Neural cell (in vitro differentiated cells): ENCODE measurements at regions not wholly inside any gene's neighbourhood (a gene's known extent, or its start where the extent isn't known, plus 50 kb on each side); places are given as distances from the start of the nearest gene placed in this dataset.

ENCODE experiments used
- CTCF ChIP-seq: fragments of 450-650 bp; IDR thresholded peaks from 2 replicates; pipeline ENCODE4 v1.5.1; 2014; ENCODE audit warnings: antibody characterized with exemption, mild to moderate bottlenecking, moderate library complexity; ENCODE audit not compliant: poor library complexity, severe bottlenecking
- EP300 ChIP-seq: fragments of 450-650 bp; conservative IDR thresholded peaks from 2 replicates; pipeline ENCODE4 v1.6.1; 2014; ENCODE audit warnings: antibody characterized with exemption, mild to moderate bottlenecking, moderate library complexity; ENCODE audit not compliant: poor library complexity, severe bottlenecking
- EZH2 ChIP-seq: fragments of 200-600, 300-800 bp; shearing (Covaris generic), sonication (generic); IDR thresholded peaks from 2 replicates; pipeline ENCODE4 v1.6.1; 2014; ENCODE audit warnings: antibody characterized with exemption, low read length, borderline replicate concordance, mild to moderate bottlenecking; ENCODE audit not compliant: insufficient read depth, poor library complexity, severe bottlenecking
- POLR2AphosphoS5 ChIP-seq: IDR thresholded peaks from 2 replicates; pipeline ENCODE4 v1.6.1; 2012
- RAD21 ChIP-seq: fragments of 450-650 bp; conservative IDR thresholded peaks from 2 replicates; pipeline ENCODE4 v1.6.1; 2014; ENCODE audit warnings: antibody characterized with exemption, mild to moderate bottlenecking, moderate library complexity
- TAF1 ChIP-seq: IDR thresholded peaks from 2 replicates; pipeline ENCODE4 v1.6.1; 2012; ENCODE audit warnings: low read depth

GRCh38 chr22:47591709-47592108 is 829.3 kb downstream of the TBC1D22A start:
- no peak for TF ChIP-seq CTCF
- no peak for TF ChIP-seq EP300
- TF ChIP-seq RAD21, result no peak
- TF ChIP-seq TAF1, result no peak
- no peak for TF ChIP-seq POLR2AphosphoS5
- TF ChIP-seq EZH2, result no peak
